Stimulated activated CD8-positive, alpha-beta memory T cell treated with anti-CD3 and anti-CD28 coated beads, Interleukin-7, amount 100 ng/mL, for 1 hour (primary cell): ENCODE measurements at regions not wholly inside any gene's neighbourhood (a gene's known extent, or its start where the extent isn't known, plus 50 kb on each side); places are given as distances from the start of the nearest gene placed in this dataset.
"Not testable (repeated sequence)": the region's sequence is repeated elsewhere in the genome, so short reads cannot be mapped to it uniquely, and the experiment has no call there.

Experiments used
- DNase-seq, 2 donors: peaks; one replicate each; pipeline ENCODE4 v3.0.0-alpha.2; 2020; ENCODE audit warnings: low read depth in 2 of 2

GRCh38 chr21:6428498-6429092 lies 4092.8 kb upstream of the TPTE start:
- DNase-seq: not testable (repeated sequence)

GRCh38 chr21:6429924-6430323 lies 4091.5 kb upstream of the TPTE start:
- DNase-seq: not testable (repeated sequence)

- DNase-seq: not testable (repeated sequence)
Observed at GRCh38 chr21:6433149-6433548, 4088.2 kb upstream of the TPTE start.

- DNase-seq: not testable (repeated sequence)
Observed at GRCh38 chr21:6436205-6436604, 4085.2 kb upstream of the TPTE start.

- DNase-seq: not testable (repeated sequence)
Observed at GRCh38 chr21:6436971-6437833, 4084.2 kb upstream of the TPTE start.

GRCh38 chr21:6437834-6438187 lies 4083.6 kb upstream of the TPTE start:
- DNase-seq: not testable (repeated sequence)

- not testable (repeated sequence) for DNase-seq
Observed at GRCh38 chr21:6439058-6439457, 4082.3 kb upstream of the TPTE start.

- DNase-seq: not testable (repeated sequence)
Observed at GRCh38 chr21:6454648-6455340, 4066.6 kb upstream of the TPTE start.

GRCh38 chr21:6456011-6456661 lies 4065.2 kb upstream of the TPTE start:
- DNase-seq: not testable (repeated sequence)

- not testable (repeated sequence) for DNase-seq
Observed at GRCh38 chr21:6459761-6460160, 4061.6 kb upstream of the TPTE start.

- DNase-seq: not testable (repeated sequence)
Observed at GRCh38 chr21:6461358-6461757, 4060.0 kb upstream of the TPTE start.

GRCh38 chr21:6464419-6464818 lies 4057.0 kb upstream of the TPTE start:
- DNase-seq: not testable (repeated sequence)

GRCh38 chr21:6466081-6466698 lies 4055.2 kb upstream of the TPTE start:
- DNase-seq: not testable (repeated sequence)

GRCh38 chr21:6466707-6467106 lies 4054.7 kb upstream of the TPTE start:
- not testable (repeated sequence) for DNase-seq

GRCh38 chr21:6467189-6467774 lies 4054.1 kb upstream of the TPTE start:
- DNase-seq: not testable (repeated sequence)

GRCh38 chr21:6467907-6468306 lies 4053.5 kb upstream of the TPTE start:
- not testable (repeated sequence) for DNase-seq

GRCh38 chr21:6468331-6468860 lies 4053.0 kb upstream of the TPTE start:
- DNase-seq: not testable (repeated sequence)

- DNase-seq: not testable (repeated sequence)
Observed at GRCh38 chr21:6474250-6474968, 4047.0 kb upstream of the TPTE start.

- not testable (repeated sequence) for DNase-seq
Observed at GRCh38 chr21:6481116-6481515, 4040.3 kb upstream of the TPTE start.

GRCh38 chr21:6482616-6483015 lies 4038.8 kb upstream of the TPTE start:
- not testable (repeated sequence) for DNase-seq
